Naive thymus-derived CD4-positive, alpha-beta T cell (primary cell): ENCODE measurements at regions not wholly inside any gene's neighbourhood (a gene's known extent, or its start where the extent isn't known, plus 50 kb on each side); places are given as distances from the start of the nearest gene placed in this dataset.

Experiments
- ATAC-seq: fragments of 150-1000 bp; cut with Tn5 transposase; 2 replicates; pipeline ENCODE4 v1.10.0; 2021; ENCODE audit warnings: mild to moderate bottlenecking, moderate library complexity
- CTCF ChIA-PET: fragments of 350-600 bp; sonication (Branson Sonifier 250); formaldehyde crosslinking; loops from one replicate; lab custom pipeline; 2021; ENCODE audit warnings: antibody characterized with exemption; lab: Charles Lee
- POLR2A ChIA-PET: fragments of 350-600 bp; sonication (Branson Sonifier 250); formaldehyde crosslinking; loops from one replicate; lab custom pipeline; 2021; ENCODE audit warnings: antibody characterized with exemption, inconsistent platforms; lab: Charles Lee
- DNase-seq, 9 donors: peaks; one replicate each; pipeline versions ENCODE4 v3.0.0 to v3.0.0-alpha.2; 2020 to 2022; ENCODE audit warnings: mixed read lengths in 1 of 9
- H3K27ac ChIP-seq: one replicate; pipeline ENCODE4 v1.7.0; 2013; ENCODE audit warnings: mild to moderate bottlenecking, low read depth, low read length, moderate library complexity
- H3K27me3 ChIP-seq, 2 donors: one replicate each; pipeline ENCODE4 v1.7.0; 2013; ENCODE audit warnings: low read length in 2 of 2, mild to moderate bottlenecking in 2 of 2, moderate library complexity in 2 of 2; ENCODE audit not compliant: control insufficient read depth in 2 of 2, insufficient read depth in 2 of 2
- H3K36me3 ChIP-seq, 3 experiments: 1 replicate in 2 of 3; 2 replicates in 1 of 3; pipeline ENCODE4 v1.7.0; 2013; ENCODE audit warnings: low read length in 3 of 3, mild to moderate bottlenecking in 3 of 3, moderate library complexity in 1 of 3; ENCODE audit not compliant: insufficient read depth in 3 of 3, control insufficient read depth in 2 of 3
- H3K4me1 ChIP-seq, 2 donors: one replicate each; pipeline ENCODE4 v1.7.0; 2013; ENCODE audit warnings: low read length in 2 of 2, mild to moderate bottlenecking in 2 of 2, moderate library complexity in 1 of 2; ENCODE audit not compliant: control insufficient read depth in 2 of 2, insufficient read depth in 2 of 2
- H3K4me3 ChIP-seq: 2 replicates; pipeline ENCODE4 v1.7.0; 2013; ENCODE audit warnings: mild to moderate bottlenecking, low read length
- H3K9me3 ChIP-seq, 3 experiments: 1 replicate in 2 of 3; 2 replicates in 1 of 3; pipeline ENCODE4 v1.7.0; 2013; ENCODE audit warnings: low read length in 3 of 3; ENCODE audit not compliant: control insufficient read depth in 2 of 3
- H3K27ac Mint-ChIP-seq, 9 donors: one replicate each; pipeline ENCODE4 v1.8.0; 2020 to 2022; ENCODE audit warnings: mixed read lengths in 9 of 9, mild to moderate bottlenecking in 8 of 9, moderate library complexity in 5 of 9, inconsistent platforms in 2 of 9
- H3K27me3 Mint-ChIP-seq, 5 donors: one replicate each; pipeline ENCODE4 v1.8.0; 2021 to 2022; ENCODE audit warnings: mixed read lengths in 5 of 5, mild to moderate bottlenecking in 1 of 5
- H3K36me3 Mint-ChIP-seq, 5 donors: one replicate each; pipeline ENCODE4 v1.8.0; 2020 to 2022; ENCODE audit warnings: mixed read lengths in 5 of 5, mild to moderate bottlenecking in 3 of 5, inconsistent platforms in 1 of 5
- H3K4me1 Mint-ChIP-seq, 7 donors: one replicate each; pipeline ENCODE4 v1.8.0; 2020 to 2022; ENCODE audit warnings: mixed read lengths in 7 of 7, mild to moderate bottlenecking in 3 of 7, inconsistent platforms in 1 of 7
- H3K4me3 Mint-ChIP-seq, 10 donors: one replicate each; pipeline ENCODE4 v1.8.0; 2020 to 2022; ENCODE audit warnings: mild to moderate bottlenecking in 10 of 10, mixed read lengths in 10 of 10, moderate library complexity in 6 of 10, inconsistent platforms in 2 of 10
- H3K9me3 Mint-ChIP-seq, 11 donors: one replicate each; pipeline ENCODE4 v1.8.0; 2020 to 2022; ENCODE audit warnings: mixed read lengths in 11 of 11, mild to moderate bottlenecking in 4 of 11, inconsistent platforms in 1 of 11, moderate library complexity in 1 of 11
- intact Hi-C, 2 donors: fragments of 100-400 bp; cut with micrococcal nuclease; formaldehyde crosslinking; loops; one replicate each; pipeline ENCODE4 v1.15.1; 2023

GRCh38 chr13:21894091-21894490, 223.2 kb downstream of the FGF9 start:
- Histone ChIP-seq H3K36me3 (no peaks in the 10 kb centered on the region), H3K27me3 (no peaks in the 10 kb centered on the region), H3K4me3 (no peak overlapping the region), H3K27ac (no peak overlapping the region), H3K9me3 (no peaks in the 10 kb centered on the region), H3K4me1 (no peaks in the 10 kb centered on the region)
- Mint-ChIP-seq H3K4me3 (no peak overlapping the region), H3K27ac (no peak overlapping the region), H3K36me3 (no peaks in the 10 kb centered on the region), H3K4me1 (peaks cover 0 to 5% (median 0%) of the 10 kb centered on the region in 7 donors), H3K27me3 (no peaks in the 10 kb centered on the region), H3K9me3 (no peaks in the 10 kb centered on the region)
- POLR2A ChIA-PET: no interaction called here
- intact Hi-C loops: no loop called here
- CTCF ChIA-PET: no interaction called here
- ATAC-seq (no peak), DNase-seq (no peak)

GRCh38 chr13:21894703-21895699, 224.1 kb downstream of the FGF9 start:
- intact Hi-C loops: no loop called here
- ChIA-PET CTCF (no interaction called here), POLR2A (no interaction called here)
- H3K36me3 Mint-ChIP-seq: no peaks in the 10 kb centered on the region
- H3K4me3 Mint-ChIP-seq: no peak overlapping the region
- Histone ChIP-seq H3K27me3 (no peaks in the 10 kb centered on the region), H3K27ac (no peak overlapping the region), H3K9me3 (no peaks in the 10 kb centered on the region), H3K4me1 (no peaks in the 10 kb centered on the region), H3K4me3 (no peak overlapping the region), H3K36me3 (no peaks in the 10 kb centered on the region)
- H3K9me3 Mint-ChIP-seq: no peaks in the 10 kb centered on the region
- ATAC-seq (no peak), DNase-seq (no peak)
- peaks cover 0 to 5% (median 0%) of the 10 kb centered on the region in 7 donors for H3K4me1 Mint-ChIP-seq
- H3K27ac Mint-ChIP-seq: no peak overlapping the region
- no peaks in the 10 kb centered on the region for H3K27me3 Mint-ChIP-seq

- Histone ChIP-seq H3K27me3 (no peaks in the 10 kb centered on the region), H3K27ac (no peak overlapping the region), H3K4me1 (no peaks in the 10 kb centered on the region), H3K36me3 (no peaks in the 10 kb centered on the region), H3K9me3 (no peaks in the 10 kb centered on the region), H3K4me3 (no peak overlapping the region)
- no peaks in the 10 kb centered on the region for H3K27me3 Mint-ChIP-seq
- ChIA-PET POLR2A (no interaction called here), CTCF (no interaction called here)
- no peak for ATAC-seq
- DNase-seq: no peak
- no peak overlapping the region for H3K4me3 Mint-ChIP-seq
- no peak overlapping the region for H3K27ac Mint-ChIP-seq
- no peaks in the 10 kb centered on the region for H3K36me3 Mint-ChIP-seq
- H3K4me1 Mint-ChIP-seq: peaks cover 0 to 5% (median 0%) of the 10 kb centered on the region in 7 donors
- intact Hi-C loops: no loop called here
- no peaks in the 10 kb centered on the region for H3K9me3 Mint-ChIP-seq
These were observed 224.9 kb downstream of the FGF9 start for GRCh38 chr13:21895779-21896178.

- no peak overlapping the region for H3K27ac ChIP-seq
- no peaks in the 10 kb centered on the region for H3K36me3 ChIP-seq
- H3K27me3 Mint-ChIP-seq: no peaks in the 10 kb centered on the region
- H3K4me1 ChIP-seq: no peaks in the 10 kb centered on the region
- no peak overlapping the region for H3K27ac Mint-ChIP-seq
- DNase-seq (no peak), ATAC-seq (no peak)
- POLR2A ChIA-PET: no interaction called here
- H3K9me3 ChIP-seq: no peaks in the 10 kb centered on the region
- CTCF ChIA-PET: no interaction called here
- H3K4me1 Mint-ChIP-seq: peaks cover 0 to 5% (median 0%) of the 10 kb centered on the region in 7 donors
- H3K4me3 Mint-ChIP-seq: no peak overlapping the region
- H3K4me3 ChIP-seq: no peak overlapping the region
- no peaks in the 10 kb centered on the region for H3K27me3 ChIP-seq
- no peaks in the 10 kb centered on the region for H3K36me3 Mint-ChIP-seq
- H3K9me3 Mint-ChIP-seq: no peaks in the 10 kb centered on the region
- intact Hi-C loops: no loop called here
These were observed 226.3 kb downstream of the FGF9 start for GRCh38 chr13:21897161-21897560.

- ATAC-seq (no peak), DNase-seq (no peak)
- Histone ChIP-seq H3K9me3 (no peaks in the 10 kb centered on the region), H3K4me1 (no peaks in the 10 kb centered on the region), H3K4me3 (no peak overlapping the region), H3K27me3 (no peaks in the 10 kb centered on the region), H3K27ac (no peak overlapping the region), H3K36me3 (no peaks in the 10 kb centered on the region)
- no peak overlapping the region for H3K27ac Mint-ChIP-seq
- ChIA-PET POLR2A (no interaction called here), CTCF (interaction anchor here (0.5 kb wide), 1 partner anchor 114 kb away, joined by 5 read pairs; no protein-coding TSS in a partner anchor)
- no peaks in the 10 kb centered on the region for H3K27me3 Mint-ChIP-seq
- intact Hi-C loops: no loop called here
- H3K9me3 Mint-ChIP-seq: no peaks in the 10 kb centered on the region
- no peak overlapping the region for H3K4me3 Mint-ChIP-seq
- no peaks in the 10 kb centered on the region for H3K36me3 Mint-ChIP-seq
- H3K4me1 Mint-ChIP-seq: peaks cover 0 to 5% (median 0%) of the 10 kb centered on the region in 7 donors
These were observed 227.6 kb downstream of the FGF9 start for GRCh38 chr13:21898459-21898858.

- ChIA-PET POLR2A (interaction anchor here (0.6 kb wide), 1 partner anchor 17 kb away, joined by 3 read pairs; no protein-coding TSS in a partner anchor), CTCF (interaction anchor here (0.5 kb wide), 1 partner anchor 114 kb away, joined by 5 read pairs; no protein-coding TSS in a partner anchor)
- H3K36me3 Mint-ChIP-seq: no peaks in the 10 kb centered on the region
- DNase-seq (no peak), ATAC-seq (no peak)
- intact Hi-C loops: no loop called here
- H3K9me3 ChIP-seq: no peaks in the 10 kb centered on the region
- H3K9me3 Mint-ChIP-seq: no peaks in the 10 kb centered on the region
- no peaks in the 10 kb centered on the region for H3K27me3 ChIP-seq
- H3K4me3 ChIP-seq: no peak overlapping the region
- no peaks in the 10 kb centered on the region for H3K36me3 ChIP-seq
- H3K27me3 Mint-ChIP-seq: no peaks in the 10 kb centered on the region
- no peaks in the 10 kb centered on the region for H3K4me1 ChIP-seq
- no peak overlapping the region for H3K4me3 Mint-ChIP-seq
- H3K27ac Mint-ChIP-seq: no peak overlapping the region
- H3K4me1 Mint-ChIP-seq: peaks cover 0 to 5% (median 0%) of the 10 kb centered on the region in 7 donors
- H3K27ac ChIP-seq: no peak overlapping the region
These were observed 228.1 kb downstream of the FGF9 start for GRCh38 chr13:21898945-21899344.
